HepG2 (cell line): ENCODE measurements at regions not wholly inside any gene's neighbourhood (a gene's known extent, or its start where the extent isn't known, plus 50 kb on each side); places are given as distances from the start of the nearest gene placed in this dataset.

Experiments
- ATAC-seq: fragments of 200-7000 bp; cut with Tn5 transposase; 3 replicates; pipeline ENCODE4 v1.9.1; 2020; ENCODE audit warnings: mild to moderate bottlenecking, moderate library complexity
- BruUV-seq: library from RNA; stranded (reverse); fragments of 400-500 nt; replicated peaks from 2 replicates; lab custom pipeline; 2021; lab: Mats Ljungman, UMichigan
- CTCF ChIA-PET: fragments of 300-600 bp; formaldehyde crosslinking; extraction: SDS; loops from one replicate; lab custom pipeline; 2021; ENCODE audit warnings: low total read pairs, inconsistent platforms, low intra/inter-chr PET ratio; lab: Yijun Ruan, JAX
- POLR2A ChIA-PET: fragments of 350-600 bp; sonication (Branson Sonifier 250); formaldehyde crosslinking; loops from one replicate; lab custom pipeline; 2020; ENCODE audit warnings: antibody characterized with exemption, inconsistent platforms; lab: Yijun Ruan, JAX
- DNase-seq: peaks from one replicate; pipeline ENCODE4 v3.0.0-alpha.2; 2015; ENCODE audit warnings: low spot score
- FAIRE-seq: peaks from 3 replicates; lab custom pipeline; 2011; peaks lifted over from hg19 to GRCh38; lab: Jason Lieb, UNC
- H2AFZ ChIP-seq: one replicate; pipeline ENCODE4 v1.6.1; 2011; ENCODE audit warnings: low read length, inconsistent platforms
- H3K27ac ChIP-seq: fragments of 300-600 bp; 3 replicates; pipeline ENCODE4 v1.8.0; 2011; ENCODE audit warnings: mixed run types, mild to moderate bottlenecking, mixed read lengths, low read length, inconsistent platforms; ENCODE audit not compliant: insufficient read depth; ENCODE audit errors: extremely low read length
- H3K27me3 ChIP-seq, 2 experiments: fragments of 200-600 bp in 1 of 2; 2 replicates in 1 of 2; 3 replicates in 1 of 2; pipeline versions ENCODE4 v1.6.0 to v1.8.0; 2011; ENCODE audit warnings: low read length in 2 of 2, mild to moderate bottlenecking in 2 of 2, moderate library complexity in 2 of 2, inconsistent platforms in 1 of 2; ENCODE audit not compliant: insufficient read depth in 2 of 2, control insufficient read depth in 1 of 2
- H3K36me3 ChIP-seq, 2 experiments: fragments of 200-600 bp in 1 of 2; replicated peaks in 1 of 2; 2 replicates in 1 of 2; 3 replicates in 1 of 2; pipeline versions ENCODE4 v1.5.1 to v1.8.0; 2011; ENCODE audit warnings: low read length in 2 of 2, inconsistent platforms in 1 of 2; ENCODE audit not compliant: insufficient read depth in 2 of 2, control insufficient read depth in 1 of 2
- H3K4me1 ChIP-seq: 2 replicates; pipeline ENCODE4 v1.5.1; 2012; ENCODE audit warnings: low read length, inconsistent platforms; ENCODE audit not compliant: insufficient read depth
- H3K4me2 ChIP-seq: 2 replicates; pipeline ENCODE4 v1.6.0; 2011; ENCODE audit warnings: low read depth, low read length, inconsistent platforms
- H3K4me3 ChIP-seq, 3 experiments: fragments of 200-600 bp in 1 of 3; sonication (generic), shearing (Covaris generic) in 1 of 3; replicated peaks in 1 of 3; 2 replicates each; pipeline ENCODE4 v1.5.1; 2011 to 2016; ENCODE audit warnings: low read length in 3 of 3, inconsistent platforms in 2 of 3, low read depth in 2 of 3, mild to moderate bottlenecking in 2 of 3, control low read depth in 1 of 3, mixed read lengths in 1 of 3; ENCODE audit not compliant: insufficient read depth in 1 of 3
- H3K79me2 ChIP-seq: one replicate; pipeline ENCODE4 v1.6.1; 2011; ENCODE audit warnings: low read length, inconsistent platforms; ENCODE audit not compliant: insufficient read depth
- H3K9ac ChIP-seq: 2 replicates; pipeline ENCODE4 v1.6.0; 2011; ENCODE audit warnings: mild to moderate bottlenecking, low read depth, low read length, inconsistent platforms; ENCODE audit not compliant: insufficient read depth
- H3K9me3 ChIP-seq: 2 replicates; pipeline ENCODE4 v1.5.1; 2012; ENCODE audit warnings: mild to moderate bottlenecking, low read length
- H4K20me1 ChIP-seq: 2 replicates; pipeline ENCODE4 v1.6.0; 2011; ENCODE audit warnings: inconsistent platforms, mild to moderate bottlenecking, low read length, moderate library complexity; ENCODE audit not compliant: insufficient read depth
- CBX5 ChIP-seq: sonication (generic); formaldehyde crosslinking; IDR thresholded peaks from 2 replicates; pipeline ENCODE4 v1.4.0; 2020; ENCODE audit warnings: missing genetic modification reagents, borderline replicate concordance
- FOXP1 ChIP-seq, 2 experiments: fragments of 450-650 bp in 1 of 2; IDR thresholded peaks; 2 replicates each; pipeline ENCODE4 v1.6.1; 2017 to 2018; ENCODE audit warnings: antibody characterized with exemption in 1 of 2
- KLF11 ChIP-seq: IDR thresholded peaks from 2 replicates; pipeline ENCODE4 v1.6.1; 2016; ENCODE audit warnings: missing compliant biosample characterization
- MBD4 ChIP-seq: IDR thresholded peaks from 2 replicates; pipeline ENCODE4 v1.6.1; 2012; ENCODE audit warnings: low read length, inconsistent platforms, borderline replicate concordance
- MTA1 ChIP-seq: sonication (generic); formaldehyde crosslinking; IDR thresholded peaks from 2 replicates; pipeline ENCODE4 v1.4.0; 2020; ENCODE audit warnings: missing genetic modification reagents, mild to moderate bottlenecking, borderline replicate concordance
- PPARG ChIP-seq: conservative IDR thresholded peaks from 2 replicates; pipeline ENCODE4 v1.6.1; 2016; ENCODE audit warnings: missing biosample characterization, missing genetic modification reagents
- RNF2 ChIP-seq: fragments of 450-650 bp; conservative IDR thresholded peaks from 2 replicates; pipeline ENCODE4 v1.6.1; 2016; ENCODE audit warnings: low read depth
- TGIF2 ChIP-seq: IDR thresholded peaks from 2 replicates; pipeline ENCODE4 v1.6.1; 2016; ENCODE audit warnings: control low read depth, missing compliant biosample characterization
- ZC3H13 ChIP-seq: sonication (generic); formaldehyde crosslinking; IDR thresholded peaks from 2 replicates; pipeline ENCODE4 v1.8.1; 2023; ENCODE audit warnings: mild to moderate bottlenecking, missing genetic modification reagents, moderate library complexity
- ZKSCAN5 ChIP-seq: sonication (generic); formaldehyde crosslinking; IDR thresholded peaks from 2 replicates; pipeline ENCODE4 v1.5.1; 2020; ENCODE audit warnings: mild to moderate bottlenecking, missing genetic modification reagents
- ZNF251 ChIP-seq: sonication (generic); formaldehyde crosslinking; IDR thresholded peaks from 2 replicates; pipeline ENCODE4 v1.9.0; 2021; ENCODE audit warnings: mild to moderate bottlenecking, missing genetic modification reagents
- ZNF615 ChIP-seq: sonication (generic); formaldehyde crosslinking; IDR thresholded peaks from 2 replicates; pipeline ENCODE4 v1.5.0; 2020; ENCODE audit warnings: mild to moderate bottlenecking, missing genetic modification reagents, borderline replicate concordance
- ZNF703 ChIP-seq: sonication (generic); formaldehyde crosslinking; IDR thresholded peaks from 2 replicates; pipeline ENCODE4 v1.5.1; 2020; ENCODE audit warnings: missing genetic modification reagents, mild to moderate bottlenecking, moderate library complexity, borderline replicate concordance
- WGBS: methylation state at CpG from one replicate; pipeline ENCODE4 v1.1.6; 2017; ENCODE audit warnings: low lambda C conversion rate; 5-methylcytosine and 5-hydroxymethylcytosine counted together
- in situ Hi-C: cut with HindIII; loops from 2 replicates; pipeline ENCODE4 v1.10.0; 2017; ENCODE audit warnings: low pct_unique_long_range_greater_than_20kb; ENCODE audit not compliant: extremely low pct_ligation_motif_present
- intact Hi-C: fragments of 100-400 bp; cut with micrococcal nuclease; formaldehyde crosslinking; loops from one replicate; pipeline ENCODE4 v1.10.0; 2022; ENCODE audit not compliant: unreplicated experiment
- TF ChIP-seq, protein P1 (sequence below): sonication (generic); formaldehyde crosslinking; IDR thresholded peaks from 2 replicates; pipeline ENCODE4 v1.8.1; 2022; ENCODE audit warnings: low read depth, mild to moderate bottlenecking, missing genetic modification reagents
- TF ChIP-seq, protein P2 (sequence below): sonication (generic); formaldehyde crosslinking; IDR thresholded peaks from 2 replicates; pipeline ENCODE4 v1.8.0; 2022; ENCODE audit warnings: missing genetic modification reagents, mild to moderate bottlenecking, borderline replicate concordance
- TF ChIP-seq, protein P3 (sequence below): sonication (generic); formaldehyde crosslinking; IDR thresholded peaks from 2 replicates; pipeline ENCODE4 v1.5.0; 2020; ENCODE audit warnings: mild to moderate bottlenecking, missing genetic modification reagents, borderline replicate concordance
- TF ChIP-seq, protein P4 (sequence below): sonication (generic); formaldehyde crosslinking; IDR thresholded peaks from 2 replicates; pipeline ENCODE4 v1.4.0; 2020; ENCODE audit warnings: mild to moderate bottlenecking, missing genetic modification reagents

DNA sequence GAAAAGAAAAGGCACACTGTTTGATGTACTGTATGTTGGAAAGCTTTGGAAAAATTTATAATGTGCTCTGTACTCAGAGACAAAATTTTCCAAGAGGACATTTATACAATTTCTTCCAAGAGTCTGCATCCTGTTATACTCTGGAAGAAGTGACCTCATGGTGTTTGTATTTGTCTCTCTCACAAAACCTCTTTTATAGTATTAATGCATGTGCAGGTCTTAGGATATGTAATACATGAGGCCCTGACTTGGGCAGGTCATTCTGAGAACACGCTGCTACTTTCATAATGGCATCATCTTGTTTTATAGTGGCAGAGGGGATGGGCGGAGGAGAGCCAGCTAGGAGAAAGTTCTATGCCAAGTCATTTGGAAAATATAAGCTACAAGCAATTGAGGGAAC is 72.0 kb upstream of the P3H2 start:
- CTCF ChIA-PET, result no interaction called here
- Histone ChIP-seq H2AFZ (no peak overlapping the region), H3K4me1 (no peaks in the 10 kb centered on the region)
- no peak for TF ChIP-seq MBD4
- TF ChIP-seq, protein P1, sequence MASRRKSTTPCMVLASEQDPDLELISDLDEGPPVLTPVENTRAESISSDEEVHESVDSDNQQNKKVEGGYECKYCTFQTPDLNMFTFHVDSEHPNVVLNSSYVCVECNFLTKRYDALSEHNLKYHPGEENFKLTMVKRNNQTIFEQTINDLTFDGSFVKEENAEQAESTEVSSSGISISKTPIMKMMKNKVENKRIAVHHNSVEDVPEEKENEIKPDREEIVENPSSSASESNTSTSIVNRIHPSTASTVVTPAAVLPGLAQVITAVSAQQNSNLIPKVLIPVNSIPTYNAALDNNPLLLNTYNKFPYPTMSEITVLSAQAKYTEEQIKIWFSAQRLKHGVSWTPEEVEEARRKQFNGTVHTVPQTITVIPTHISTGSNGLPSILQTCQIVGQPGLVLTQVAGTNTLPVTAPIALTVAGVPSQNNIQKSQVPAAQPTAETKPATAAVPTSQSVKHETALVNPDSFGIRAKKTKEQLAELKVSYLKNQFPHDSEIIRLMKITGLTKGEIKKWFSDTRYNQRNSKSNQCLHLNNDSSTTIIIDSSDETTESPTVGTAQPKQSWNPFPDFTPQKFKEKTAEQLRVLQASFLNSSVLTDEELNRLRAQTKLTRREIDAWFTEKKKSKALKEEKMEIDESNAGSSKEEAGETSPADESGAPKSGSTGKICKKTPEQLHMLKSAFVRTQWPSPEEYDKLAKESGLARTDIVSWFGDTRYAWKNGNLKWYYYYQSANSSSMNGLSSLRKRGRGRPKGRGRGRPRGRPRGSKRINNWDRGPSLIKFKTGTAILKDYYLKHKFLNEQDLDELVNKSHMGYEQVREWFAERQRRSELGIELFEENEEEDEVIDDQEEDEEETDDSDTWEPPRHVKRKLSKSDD (CRISPR knock-in tag), result no peak
- no peak for TF ChIP-seq PPARG (CRISPR knock-in tag)
- TF ChIP-seq TGIF2, result no peak
- TF ChIP-seq ZNF703 (CRISPR knock-in tag), result no peak
- TF ChIP-seq ZC3H13 (CRISPR knock-in tag), result no peak
- no peak for TF ChIP-seq CBX5
- TF ChIP-seq ZNF251 (CRISPR knock-in tag), result no peak
- TF ChIP-seq, protein P2, sequence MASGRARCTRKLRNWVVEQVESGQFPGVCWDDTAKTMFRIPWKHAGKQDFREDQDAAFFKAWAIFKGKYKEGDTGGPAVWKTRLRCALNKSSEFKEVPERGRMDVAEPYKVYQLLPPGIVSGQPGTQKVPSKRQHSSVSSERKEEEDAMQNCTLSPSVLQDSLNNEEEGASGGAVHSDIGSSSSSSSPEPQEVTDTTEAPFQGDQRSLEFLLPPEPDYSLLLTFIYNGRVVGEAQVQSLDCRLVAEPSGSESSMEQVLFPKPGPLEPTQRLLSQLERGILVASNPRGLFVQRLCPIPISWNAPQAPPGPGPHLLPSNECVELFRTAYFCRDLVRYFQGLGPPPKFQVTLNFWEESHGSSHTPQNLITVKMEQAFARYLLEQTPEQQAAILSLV (CRISPR knock-in tag), result no peak
- TF ChIP-seq, protein P3, sequence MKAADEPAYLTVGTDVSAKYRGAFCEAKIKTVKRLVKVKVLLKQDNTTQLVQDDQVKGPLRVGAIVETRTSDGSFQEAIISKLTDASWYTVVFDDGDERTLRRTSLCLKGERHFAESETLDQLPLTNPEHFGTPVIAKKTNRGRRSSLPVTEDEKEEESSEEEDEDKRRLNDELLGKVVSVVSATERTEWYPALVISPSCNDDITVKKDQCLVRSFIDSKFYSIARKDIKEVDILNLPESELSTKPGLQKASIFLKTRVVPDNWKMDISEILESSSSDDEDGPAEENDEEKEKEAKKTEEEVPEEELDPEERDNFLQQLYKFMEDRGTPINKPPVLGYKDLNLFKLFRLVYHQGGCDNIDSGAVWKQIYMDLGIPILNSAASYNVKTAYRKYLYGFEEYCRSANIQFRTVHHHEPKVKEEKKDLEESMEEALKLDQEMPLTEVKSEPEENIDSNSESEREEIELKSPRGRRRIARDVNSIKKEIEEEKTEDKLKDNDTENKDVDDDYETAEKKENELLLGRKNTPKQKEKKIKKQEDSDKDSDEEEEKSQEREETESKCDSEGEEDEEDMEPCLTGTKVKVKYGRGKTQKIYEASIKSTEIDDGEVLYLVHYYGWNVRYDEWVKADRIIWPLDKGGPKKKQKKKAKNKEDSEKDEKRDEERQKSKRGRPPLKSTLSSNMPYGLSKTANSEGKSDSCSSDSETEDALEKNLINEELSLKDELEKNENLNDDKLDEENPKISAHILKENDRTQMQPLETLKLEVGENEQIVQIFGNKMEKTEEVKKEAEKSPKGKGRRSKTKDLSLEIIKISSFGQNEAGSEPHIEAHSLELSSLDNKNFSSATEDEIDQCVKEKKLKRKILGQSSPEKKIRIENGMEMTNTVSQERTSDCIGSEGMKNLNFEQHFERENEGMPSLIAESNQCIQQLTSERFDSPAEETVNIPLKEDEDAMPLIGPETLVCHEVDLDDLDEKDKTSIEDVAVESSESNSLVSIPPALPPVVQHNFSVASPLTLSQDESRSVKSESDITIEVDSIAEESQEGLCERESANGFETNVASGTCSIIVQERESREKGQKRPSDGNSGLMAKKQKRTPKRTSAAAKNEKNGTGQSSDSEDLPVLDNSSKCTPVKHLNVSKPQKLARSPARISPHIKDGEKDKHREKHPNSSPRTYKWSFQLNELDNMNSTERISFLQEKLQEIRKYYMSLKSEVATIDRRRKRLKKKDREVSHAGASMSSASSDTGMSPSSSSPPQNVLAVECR (CRISPR knock-in tag), result no peak
- TF ChIP-seq FOXP1 (IDR thresholded peaks at IDR 0.05), result no peak
- no peak for TF ChIP-seq FOXP1 (CRISPR knock-in tag; IDR thresholded peaks at IDR 0.05)
- no peak for TF ChIP-seq ZKSCAN5 (CRISPR knock-in tag)
- no peak for TF ChIP-seq ZNF615
- no peak for TF ChIP-seq KLF11 (CRISPR knock-in tag)
- no peak for TF ChIP-seq RNF2
- TF ChIP-seq, protein P4, sequence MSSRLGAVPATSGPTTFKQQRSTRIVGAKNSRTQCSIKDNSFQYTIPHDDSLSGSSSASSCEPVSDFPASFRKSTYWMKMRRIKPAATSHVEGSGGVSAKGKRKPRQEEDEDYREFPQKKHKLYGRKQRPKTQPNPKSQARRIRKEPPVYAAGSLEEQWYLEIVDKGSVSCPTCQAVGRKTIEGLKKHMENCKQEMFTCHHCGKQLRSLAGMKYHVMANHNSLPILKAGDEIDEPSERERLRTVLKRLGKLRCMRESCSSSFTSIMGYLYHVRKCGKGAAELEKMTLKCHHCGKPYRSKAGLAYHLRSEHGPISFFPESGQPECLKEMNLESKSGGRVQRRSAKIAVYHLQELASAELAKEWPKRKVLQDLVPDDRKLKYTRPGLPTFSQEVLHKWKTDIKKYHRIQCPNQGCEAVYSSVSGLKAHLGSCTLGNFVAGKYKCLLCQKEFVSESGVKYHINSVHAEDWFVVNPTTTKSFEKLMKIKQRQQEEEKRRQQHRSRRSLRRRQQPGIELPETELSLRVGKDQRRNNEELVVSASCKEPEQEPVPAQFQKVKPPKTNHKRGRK, result no peak
- TF ChIP-seq MTA1 (CRISPR knock-in tag), result no peak

More for the DNA sequence above, 72.0 kb upstream of the P3H2 start:
- Histone ChIP-seq H3K36me3 (no peaks in the 10 kb centered on the region), H4K20me1 (no peaks in the 10 kb centered on the region), H3K4me3 (no peak overlapping the region), H3K27me3 (no peaks in the 10 kb centered on the region), H3K9ac (no peak overlapping the region), H3K79me2 (no peaks in the 10 kb centered on the region), H3K9me3 (no peaks in the 10 kb centered on the region), H3K4me2 (no peak overlapping the region), H3K27ac (no peak overlapping the region)
- intact Hi-C loops, result loop anchor here (10.0 kb wide), 1 partner anchor 68 kb away; the partner anchor contains the start of gene P3H2
- ATAC-seq, result no peak
- 25% methylated on average over 2 of the region's 2 CpGs for WGBS
- in situ Hi-C loops, result no loop called here
- POLR2A ChIA-PET, result no interaction called here
- BruUV-seq, result no TSS peak
- no peak for DNase-seq
- FAIRE-seq, result no peak
